SK-N-MC (cell line): ENCODE measurements at regions not wholly inside any gene's neighbourhood (a gene's known extent, or its start where the extent isn't known, plus 50 kb on each side); places are given as distances from the start of the nearest gene placed in this dataset.

Source experiments
- EZH2 ChIP-seq: fragments of 200-600 bp; sonication (generic); IDR thresholded peaks from one replicate; pipeline ENCODE4 v1.6.1; 2017; ENCODE audit warnings: antibody characterized with exemption
- FOXP2 ChIP-seq: optimal IDR thresholded peaks from 2 replicates; pipeline ENCODE3; 2011; ENCODE audit warnings: mild to moderate bottlenecking, moderate library complexity; ENCODE audit not compliant: insufficient read depth; ENCODE audit errors: extremely low read length, control extremely low read depth
- POLR2AphosphoS5 ChIP-seq: IDR thresholded peaks from 2 replicates; pipeline ENCODE4 v1.6.1; 2012; ENCODE audit warnings: mild to moderate bottlenecking, low read depth, low read length, borderline replicate concordance

DNA sequence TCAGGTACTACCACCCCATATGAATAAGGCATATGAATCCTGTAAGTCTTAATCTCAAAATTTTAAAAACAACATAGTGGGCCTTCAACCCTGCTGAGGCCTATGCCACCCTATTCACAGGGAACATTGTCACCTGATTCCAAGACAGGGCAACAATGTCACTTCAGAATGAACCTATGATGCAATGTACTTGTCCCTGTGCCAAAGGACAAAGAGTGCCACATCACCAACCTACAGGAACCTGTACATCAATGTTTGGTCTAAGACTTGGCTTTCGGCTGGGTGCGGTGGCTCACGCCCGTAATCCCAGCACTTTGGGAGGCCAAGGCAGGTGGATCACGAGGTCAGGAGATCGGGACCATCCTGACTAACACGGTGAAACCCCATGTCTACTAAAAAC is 318.5 kb upstream of the JARID2 start:
- TF ChIP-seq EZH2 (no peak), POLR2AphosphoS5 (no peak), FOXP2 (no peak)
